ENCODE measurements at regions not wholly inside any gene's neighbourhood (a gene's known extent, or its start where the extent isn't known, plus 50 kb on each side); places are given as distances from the start of the nearest gene placed in this dataset.

DNA sequence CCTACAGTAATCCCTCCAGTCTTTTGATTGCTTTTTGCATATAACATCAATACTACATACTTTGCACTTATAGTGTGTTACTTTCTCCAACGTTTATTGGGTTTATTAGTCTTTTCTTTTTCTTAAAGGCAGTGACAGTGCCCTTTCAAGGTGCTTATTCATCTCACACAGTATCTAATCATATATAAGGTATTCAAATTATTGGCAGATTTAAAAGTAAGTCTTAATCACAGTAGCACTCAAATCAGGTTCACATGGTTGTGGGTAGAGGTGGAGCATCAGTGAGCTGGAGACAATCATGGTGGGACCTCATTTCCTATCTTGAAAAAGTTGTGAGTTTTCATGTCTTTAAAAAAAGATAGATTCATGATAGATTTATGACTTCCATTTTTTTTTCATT, 706.2 kb downstream of the GALC start:
- Mint-ChIP-seq H3K9me3 (peaks cover 48% of the 10 kb centered on the region), H3K27me3 (ENCODE audit: insufficient read depth) (no peaks in the 10 kb centered on the region; the same call in 1 of the 2 replicates), H3K27ac (no peak overlapping the region), H3K36me3 (ENCODE audit: low read depth) (no peaks in the 10 kb centered on the region), H3K4me1 (ENCODE audit: low read depth) (no peaks in the 10 kb centered on the region), H3K4me3 (no peak overlapping the region)
- DNase-seq: no peak
- TF ChIP-seq, protein P1, sequence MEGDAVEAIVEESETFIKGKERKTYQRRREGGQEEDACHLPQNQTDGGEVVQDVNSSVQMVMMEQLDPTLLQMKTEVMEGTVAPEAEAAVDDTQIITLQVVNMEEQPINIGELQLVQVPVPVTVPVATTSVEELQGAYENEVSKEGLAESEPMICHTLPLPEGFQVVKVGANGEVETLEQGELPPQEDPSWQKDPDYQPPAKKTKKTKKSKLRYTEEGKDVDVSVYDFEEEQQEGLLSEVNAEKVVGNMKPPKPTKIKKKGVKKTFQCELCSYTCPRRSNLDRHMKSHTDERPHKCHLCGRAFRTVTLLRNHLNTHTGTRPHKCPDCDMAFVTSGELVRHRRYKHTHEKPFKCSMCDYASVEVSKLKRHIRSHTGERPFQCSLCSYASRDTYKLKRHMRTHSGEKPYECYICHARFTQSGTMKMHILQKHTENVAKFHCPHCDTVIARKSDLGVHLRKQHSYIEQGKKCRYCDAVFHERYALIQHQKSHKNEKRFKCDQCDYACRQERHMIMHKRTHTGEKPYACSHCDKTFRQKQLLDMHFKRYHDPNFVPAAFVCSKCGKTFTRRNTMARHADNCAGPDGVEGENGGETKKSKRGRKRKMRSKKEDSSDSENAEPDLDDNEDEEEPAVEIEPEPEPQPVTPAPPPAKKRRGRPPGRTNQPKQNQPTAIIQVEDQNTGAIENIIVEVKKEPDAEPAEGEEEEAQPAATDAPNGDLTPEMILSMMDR (IDR thresholded peaks at IDR 0.05): no peak

DNA sequence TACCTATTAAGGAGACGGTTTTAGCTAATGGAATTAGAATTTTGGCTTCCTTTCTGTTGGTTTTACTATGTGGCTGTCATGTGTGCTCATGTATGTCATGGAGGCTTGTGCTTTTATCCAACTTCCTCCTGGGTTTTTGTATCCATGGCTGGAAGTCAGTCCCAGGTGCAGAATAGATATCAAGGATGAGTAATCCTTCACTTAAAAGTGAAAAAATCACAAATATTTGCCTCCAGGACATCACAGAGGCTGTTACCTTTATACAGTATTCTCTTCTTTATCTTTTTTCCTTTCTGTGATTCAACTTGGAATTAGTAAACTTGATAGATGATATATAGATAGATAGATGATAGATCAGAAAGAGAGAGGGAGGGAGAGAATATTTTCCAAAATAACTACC, 706.8 kb downstream of the GALC start:
- H3K27me3 Mint-ChIP-seq (ENCODE audit: insufficient read depth): no peaks in the 10 kb centered on the region; the same call in 1 of the 2 replicates
- H3K27ac Mint-ChIP-seq: no peak overlapping the region
- H3K4me3 Mint-ChIP-seq: no peak overlapping the region
- TF ChIP-seq, protein P1 (IDR thresholded peaks at IDR 0.05): no peak
- peaks cover 42% of the 10 kb centered on the region for H3K9me3 Mint-ChIP-seq
- no peak for DNase-seq
- H3K4me1 Mint-ChIP-seq (ENCODE audit: low read depth): no peaks in the 10 kb centered on the region
- no peaks in the 10 kb centered on the region for H3K36me3 Mint-ChIP-seq (ENCODE audit: low read depth)

DNA sequence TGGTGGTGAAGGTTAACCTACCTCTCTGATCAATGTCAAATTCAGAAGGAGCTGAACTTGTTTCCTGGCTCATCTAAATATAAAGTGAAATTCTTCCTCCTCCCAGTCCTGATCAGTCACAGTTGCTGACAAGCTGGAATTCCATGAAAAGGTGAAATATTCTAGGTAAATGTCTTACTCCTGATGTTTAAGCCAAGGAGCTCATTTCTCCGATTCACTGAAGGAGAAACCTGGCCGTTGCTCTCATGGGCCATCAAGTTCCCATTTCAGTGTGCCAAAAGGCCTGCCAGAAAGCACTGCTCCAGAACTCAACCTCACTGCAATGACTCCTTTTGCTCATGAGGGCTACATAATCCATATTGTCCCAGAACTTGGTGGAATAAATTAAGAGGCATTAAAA, 707.5 kb downstream of the GALC start:
- Mint-ChIP-seq H3K4me1 (ENCODE audit: low read depth) (no peaks in the 10 kb centered on the region), H3K36me3 (ENCODE audit: low read depth) (no peaks in the 10 kb centered on the region), H3K4me3 (no peak overlapping the region), H3K27me3 (ENCODE audit: insufficient read depth) (no peaks in the 10 kb centered on the region), H3K9me3 (peaks cover 45% of the 10 kb centered on the region), H3K27ac (no peak overlapping the region)
- TF ChIP-seq, protein P1 (IDR thresholded peaks at IDR 0.05): no peak
- no peak for DNase-seq

DNA sequence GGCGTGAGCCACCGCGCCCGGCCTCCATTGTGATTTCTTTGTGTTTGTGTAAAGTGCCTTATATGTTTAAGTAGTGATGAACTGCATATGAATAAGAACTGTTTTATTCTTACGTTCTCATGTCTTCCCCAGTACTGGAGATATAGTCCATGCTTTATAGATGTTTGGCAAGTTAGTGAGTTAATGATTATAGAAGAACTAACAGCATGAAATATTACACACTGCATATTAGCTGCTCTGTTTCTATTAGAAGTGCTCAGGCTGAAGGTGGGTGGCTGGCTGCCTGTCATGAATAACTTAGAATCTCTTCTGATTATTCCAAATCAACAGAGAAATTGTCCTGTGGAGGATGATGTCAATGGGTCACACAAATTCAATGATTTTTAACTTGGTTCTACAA, 709.4 kb downstream of the GALC start:
- Mint-ChIP-seq H3K4me1 (ENCODE audit: low read depth) (no peaks in the 10 kb centered on the region), H3K36me3 (ENCODE audit: low read depth) (no peaks in the 10 kb centered on the region)

DNA sequence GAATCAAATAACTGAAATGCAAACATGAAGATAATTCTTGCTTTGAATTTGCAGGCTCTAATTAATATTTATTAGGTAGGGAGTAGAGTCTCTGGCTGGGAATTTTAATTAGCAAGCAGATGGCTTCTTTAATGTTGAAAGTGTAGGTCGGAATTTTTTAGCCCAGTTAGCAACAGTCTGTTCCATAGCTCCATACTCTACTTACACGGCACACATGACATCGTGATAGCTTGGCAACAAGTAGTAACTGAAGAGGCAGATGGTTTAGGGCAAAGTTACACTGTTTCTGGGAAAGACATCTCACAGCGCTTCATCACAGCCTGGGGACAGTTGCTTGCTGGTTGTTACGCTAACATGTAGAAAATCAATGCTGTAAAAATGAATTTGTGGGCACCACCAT, 710.7 kb downstream of the GALC start:
- Mint-ChIP-seq H3K4me3 (no peak overlapping the region), H3K4me1 (ENCODE audit: low read depth) (no peaks in the 10 kb centered on the region), H3K36me3 (ENCODE audit: low read depth) (no peaks in the 10 kb centered on the region), H3K27me3 (ENCODE audit: insufficient read depth) (no peaks in the 10 kb centered on the region), H3K27ac (no peak overlapping the region), H3K9me3 (peaks cover 40% of the 10 kb centered on the region)
- TF ChIP-seq, protein P1 (IDR thresholded peaks at IDR 0.05): no peak
- no peak for DNase-seq

More for the DNA sequence above, 709.4 kb downstream of the GALC start:
- DNase-seq: no peak
- TF ChIP-seq, protein P1 (IDR thresholded peaks at IDR 0.05): no peak
- Mint-ChIP-seq H3K4me3 (no peak overlapping the region), H3K9me3 (peaks cover 42% of the 10 kb centered on the region), H3K27ac (no peak overlapping the region), H3K27me3 (ENCODE audit: insufficient read depth) (no peaks in the 10 kb centered on the region)

DNA sequence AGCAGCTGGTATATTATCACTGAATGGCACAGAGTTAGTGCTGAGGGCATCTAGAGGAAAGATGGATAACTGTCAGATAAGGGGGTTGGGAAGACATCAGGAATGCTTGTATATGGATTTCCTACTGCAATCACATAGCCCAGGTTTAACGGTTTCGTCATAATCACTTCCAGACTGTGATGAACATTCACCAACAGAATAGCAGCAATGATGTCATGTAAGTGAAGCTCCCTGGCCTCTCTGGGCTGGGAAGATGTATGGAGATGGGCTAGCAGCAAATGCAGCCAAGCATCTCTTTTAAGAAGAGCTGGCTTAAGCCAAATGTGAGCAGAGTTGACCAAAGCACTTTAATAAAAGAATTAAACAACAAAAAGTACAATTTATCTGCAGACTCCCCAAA, 714.6 kb downstream of the GALC start:
- no peaks in the 10 kb centered on the region for H3K4me1 Mint-ChIP-seq (ENCODE audit: low read depth)
- H3K36me3 Mint-ChIP-seq (ENCODE audit: low read depth): no peaks in the 10 kb centered on the region
- peaks cover 35% of the 10 kb centered on the region for H3K9me3 Mint-ChIP-seq
- H3K27ac Mint-ChIP-seq: no peak overlapping the region
- no peak for DNase-seq
- TF ChIP-seq, protein P1 (IDR thresholded peaks at IDR 0.05): no peak
- no peaks in the 10 kb centered on the region for H3K27me3 Mint-ChIP-seq (ENCODE audit: insufficient read depth)
- no peak overlapping the region for H3K4me3 Mint-ChIP-seq
